CD14-positive monocyte (primary cell): ENCODE measurements at regions not wholly inside any gene's neighbourhood (a gene's known extent, or its start where the extent isn't known, plus 50 kb on each side); places are given as distances from the start of the nearest gene placed in this dataset.

Source experiments
- DNase-seq, 3 donors: peaks; one replicate each; pipeline ENCODE4 v3.0.0-alpha.2; 2011 to 2022
- H2AFZ ChIP-seq: 2 replicates; pipeline ENCODE4 v1.6.0; 2012; ENCODE audit warnings: mild to moderate bottlenecking, low read depth, low read length, inconsistent platforms; ENCODE audit not compliant: insufficient read depth, poor library complexity, severe bottlenecking
- H3K27ac ChIP-seq, 2 donors: 1 replicate in 1 of 2; 2 replicates in 1 of 2; pipeline ENCODE4 v1.5.1; 2012 to 2013; ENCODE audit warnings: low read length in 2 of 2, control low read depth in 1 of 2, inconsistent platforms in 1 of 2, low read depth in 1 of 2, mild to moderate bottlenecking in 1 of 2
- H3K27me3 ChIP-seq, 2 donors: one replicate each; pipeline versions ENCODE4 v1.6.0 to v1.6.1; 2011 to 2013; ENCODE audit warnings: low read length in 2 of 2; ENCODE audit not compliant: control insufficient read depth in 2 of 2, insufficient read depth in 2 of 2
- H3K36me3 ChIP-seq, 2 donors: replicated peaks in 1 of 2; 1 replicate in 1 of 2; 2 replicates in 1 of 2; pipeline versions ENCODE4 v1.5.1 to v1.6.1; 2012 to 2013; ENCODE audit warnings: low read length in 2 of 2, control low read depth in 1 of 2, inconsistent platforms in 1 of 2, mild to moderate bottlenecking in 1 of 2; ENCODE audit not compliant: insufficient read depth in 2 of 2, control insufficient read depth in 1 of 2
- H3K4me1 ChIP-seq, 2 donors: 1 replicate in 1 of 2; 2 replicates in 1 of 2; pipeline versions ENCODE4 v1.5.1 to v1.6.1; 2012 to 2013; ENCODE audit warnings: low read length in 2 of 2, control low read depth in 1 of 2, inconsistent platforms in 1 of 2, mild to moderate bottlenecking in 1 of 2, moderate library complexity in 1 of 2; ENCODE audit not compliant: insufficient read depth in 2 of 2, control insufficient read depth in 1 of 2
- H3K4me2 ChIP-seq: replicated peaks from 2 replicates; pipeline ENCODE3; 2012; ENCODE audit warnings: low read length, moderate library complexity, mild to moderate bottlenecking; ENCODE audit not compliant: poor library complexity, severe bottlenecking; ENCODE audit errors: extremely low read depth
- H3K4me3 ChIP-seq, 3 experiments: fragments of 200-600 bp in 1 of 3; sonication (generic) in 1 of 3; replicated peaks in 1 of 3; 1 replicate in 2 of 3; 2 replicates in 1 of 3; pipeline ENCODE4 v1.5.1; 2011 to 2013; ENCODE audit warnings: low read length in 3 of 3, mild to moderate bottlenecking in 3 of 3, control low read depth in 2 of 3, low read depth in 2 of 3, inconsistent platforms in 1 of 3, moderate library complexity in 1 of 3
- H3K79me2 ChIP-seq: 2 replicates; pipeline ENCODE4 v1.6.0; 2012; ENCODE audit warnings: mild to moderate bottlenecking, control low read depth, inconsistent platforms, low read length, moderate library complexity; ENCODE audit not compliant: insufficient read depth
- H3K9ac ChIP-seq: 2 replicates; pipeline ENCODE4 v1.6.0; 2017; ENCODE audit warnings: low read length, mild to moderate bottlenecking; ENCODE audit not compliant: insufficient read depth, poor library complexity, severe bottlenecking
- H3K9me3 ChIP-seq, 2 donors: replicated peaks in 1 of 2; 1 replicate in 1 of 2; 2 replicates in 1 of 2; pipeline versions ENCODE4 v1.5.1 to v1.6.1; 2012 to 2013; ENCODE audit warnings: low read length in 2 of 2, control low read depth in 1 of 2; ENCODE audit not compliant: control insufficient read depth in 1 of 2, insufficient read depth in 1 of 2
- H4K20me1 ChIP-seq: 2 replicates; pipeline ENCODE4 v1.6.0; 2012; ENCODE audit warnings: mild to moderate bottlenecking, low read length, control low read depth, moderate library complexity; ENCODE audit not compliant: insufficient read depth
- H3K27ac Mint-ChIP-seq, 7 donors: one replicate each; pipeline ENCODE4 v1.8.0; 2020; ENCODE audit warnings: mild to moderate bottlenecking in 7 of 7, mixed read lengths in 7 of 7, moderate library complexity in 6 of 7, inconsistent platforms in 2 of 7
- H3K27me3 Mint-ChIP-seq, 3 donors: one replicate each; pipeline ENCODE4 v1.8.0; 2021 to 2022; ENCODE audit warnings: low read depth in 3 of 3, mild to moderate bottlenecking in 3 of 3, mixed read lengths in 3 of 3, moderate library complexity in 3 of 3, inconsistent platforms in 1 of 3
- H3K36me3 Mint-ChIP-seq, 2 donors: one replicate each; pipeline ENCODE4 v1.8.0; 2020; ENCODE audit warnings: mixed read lengths in 2 of 2, inconsistent platforms in 1 of 2, mild to moderate bottlenecking in 1 of 2
- H3K4me1 Mint-ChIP-seq: one replicate; pipeline ENCODE4 v1.8.0; 2020; ENCODE audit warnings: mild to moderate bottlenecking, mixed read lengths
- H3K4me3 Mint-ChIP-seq, 2 donors: one replicate each; pipeline ENCODE4 v1.8.0; 2020; ENCODE audit warnings: mild to moderate bottlenecking in 2 of 2, mixed read lengths in 2 of 2, moderate library complexity in 1 of 2
- H3K9me3 Mint-ChIP-seq, 7 donors: one replicate each; pipeline ENCODE4 v1.8.0; 2020 to 2022; ENCODE audit warnings: mixed read lengths in 7 of 7, mild to moderate bottlenecking in 6 of 7, moderate library complexity in 6 of 7, inconsistent platforms in 2 of 7
- WGBS: methylation state at CpG from one replicate; pipeline ENCODE4 v1.1.5; 2013; ENCODE audit warnings: missing lambda C conversion rate; ENCODE audit not compliant: insufficient coverage; 5-methylcytosine and 5-hydroxymethylcytosine counted together
- intact Hi-C, 2 donors: fragments of 100-400 bp; cut with micrococcal nuclease; formaldehyde crosslinking; loops; one replicate each; pipeline versions ENCODE4 v1.15.0 to v1.15.1; 2023
- TF ChIP-seq, protein P1 (sequence below): fragments of 200-600 bp; IDR thresholded peaks from one replicate; pipeline ENCODE4 v1.8.0; 2022; ENCODE audit warnings: antibody characterized with exemption, mild to moderate bottlenecking

DNA sequence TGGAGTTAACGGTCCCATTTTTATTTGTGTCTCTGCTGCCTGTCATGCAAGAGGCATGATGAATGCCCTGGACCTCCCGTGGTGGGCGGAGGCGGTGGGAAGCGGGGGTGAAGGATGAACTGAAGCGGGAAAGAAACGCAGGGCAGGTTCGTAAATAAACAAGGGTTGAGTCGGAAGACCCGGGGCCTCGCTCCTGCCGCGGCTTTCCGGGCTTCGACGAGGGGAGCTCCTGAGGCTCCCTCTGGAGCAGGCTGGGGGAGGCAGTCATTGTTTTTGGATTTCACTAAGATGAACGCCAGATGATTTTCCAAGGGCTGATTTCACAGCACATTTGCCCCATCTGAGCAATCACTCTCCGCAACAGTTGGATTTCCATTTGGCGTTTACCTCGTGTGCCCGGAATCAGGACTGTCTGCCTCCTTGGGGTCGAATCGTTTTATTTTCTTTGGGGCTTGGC lies 130.2 kb downstream of the SLC38A6 start:
- Mint-ChIP-seq H3K4me3 (no peak overlapping the region), H3K9me3 (peaks cover 18 to 43% (median 28%) of the 10 kb centered on the region in 7 donors), H3K36me3 (peaks cover 0 to 9% of the 10 kb centered on the region in 2 donors), H3K4me1 (peaks cover 7% of the 10 kb centered on the region), H3K27me3 (peaks cover 0 to 10% (median 4%) of the 10 kb centered on the region in 3 donors), H3K27ac (no peak overlapping the region)
- no peak overlapping the region for H3K27ac ChIP-seq
- peaks cover 5% of the 10 kb centered on the region in 2 donors for H3K4me1 ChIP-seq
- H3K4me2 ChIP-seq, result no peak overlapping the region
- H2AFZ ChIP-seq, result no peak overlapping the region
- DNase-seq, result no peak
- no peaks in the 10 kb centered on the region for H3K27me3 ChIP-seq
- TF ChIP-seq, protein P1, sequence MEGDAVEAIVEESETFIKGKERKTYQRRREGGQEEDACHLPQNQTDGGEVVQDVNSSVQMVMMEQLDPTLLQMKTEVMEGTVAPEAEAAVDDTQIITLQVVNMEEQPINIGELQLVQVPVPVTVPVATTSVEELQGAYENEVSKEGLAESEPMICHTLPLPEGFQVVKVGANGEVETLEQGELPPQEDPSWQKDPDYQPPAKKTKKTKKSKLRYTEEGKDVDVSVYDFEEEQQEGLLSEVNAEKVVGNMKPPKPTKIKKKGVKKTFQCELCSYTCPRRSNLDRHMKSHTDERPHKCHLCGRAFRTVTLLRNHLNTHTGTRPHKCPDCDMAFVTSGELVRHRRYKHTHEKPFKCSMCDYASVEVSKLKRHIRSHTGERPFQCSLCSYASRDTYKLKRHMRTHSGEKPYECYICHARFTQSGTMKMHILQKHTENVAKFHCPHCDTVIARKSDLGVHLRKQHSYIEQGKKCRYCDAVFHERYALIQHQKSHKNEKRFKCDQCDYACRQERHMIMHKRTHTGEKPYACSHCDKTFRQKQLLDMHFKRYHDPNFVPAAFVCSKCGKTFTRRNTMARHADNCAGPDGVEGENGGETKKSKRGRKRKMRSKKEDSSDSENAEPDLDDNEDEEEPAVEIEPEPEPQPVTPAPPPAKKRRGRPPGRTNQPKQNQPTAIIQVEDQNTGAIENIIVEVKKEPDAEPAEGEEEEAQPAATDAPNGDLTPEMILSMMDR, result no peak
- no peaks in the 10 kb centered on the region for H3K79me2 ChIP-seq
- H3K9me3 ChIP-seq, result peaks cover 28 to 33% of the 10 kb centered on the region in 2 donors
- no peak overlapping the region for H3K9ac ChIP-seq
- intact Hi-C loops, result no loop called here
- H3K4me3 ChIP-seq, result no peak overlapping the region
- WGBS, result 70% methylated on average over 20 of the region's 23 CpGs
- no peaks in the 10 kb centered on the region for H3K36me3 ChIP-seq
- H4K20me1 ChIP-seq, result no peaks in the 10 kb centered on the region

- no peak for DNase-seq
- peaks cover 7% of the 10 kb centered on the region in 2 donors for H3K4me1 ChIP-seq
- H3K27ac ChIP-seq, result no peak overlapping the region
- 86% methylated on average over 5 of the region's 9 CpGs for WGBS
- H3K9me3 ChIP-seq, result peaks cover 21 to 26% of the 10 kb centered on the region in 2 donors
- no peak overlapping the region for H3K4me3 ChIP-seq
- H3K4me2 ChIP-seq, result no peak overlapping the region
- peaks cover 0 to 9% of the 10 kb centered on the region in 2 donors for H3K36me3 Mint-ChIP-seq
- no peak overlapping the region for H3K4me3 Mint-ChIP-seq
- intact Hi-C loops, result no loop called here
- no peak overlapping the region for H3K9ac ChIP-seq
- no peaks in the 10 kb centered on the region for H3K27me3 ChIP-seq
- H3K36me3 ChIP-seq, result no peaks in the 10 kb centered on the region
- H3K27me3 Mint-ChIP-seq, result peaks cover 0 to 10% (median 4%) of the 10 kb centered on the region in 3 donors
- TF ChIP-seq, protein P1, result no peak
- H3K27ac Mint-ChIP-seq, result no peak overlapping the region
- H3K9me3 Mint-ChIP-seq, result peaks cover 16 to 36% (median 24%) of the 10 kb centered on the region in 7 donors
- no peaks in the 10 kb centered on the region for H3K79me2 ChIP-seq
- peaks cover 9% of the 10 kb centered on the region for H3K4me1 Mint-ChIP-seq
- no peaks in the 10 kb centered on the region for H4K20me1 ChIP-seq
- H2AFZ ChIP-seq, result no peak overlapping the region
These were observed 129.5 kb downstream of the SLC38A6 start for GRCh38 chr14:61110316-61111082.
